HEK293T (cell line): ENCODE measurements at regions not wholly inside any gene's neighbourhood (a gene's known extent, or its start where the extent isn't known, plus 50 kb on each side); places are given as distances from the start of the nearest gene placed in this dataset.

Source experiments
- CTCF ChIA-PET: fragments of 350-600 bp; formaldehyde crosslinking; extraction: SDS; loops from one replicate; lab custom pipeline; 2021; ENCODE audit warnings: antibody characterized with exemption, inconsistent platforms; lab: Yijun Ruan, JAX
- POLR2A ChIA-PET: fragments of 350-600 bp; formaldehyde crosslinking; extraction: SDS; loops from one replicate; lab custom pipeline; 2020; ENCODE audit warnings: antibody characterized with exemption, inconsistent platforms; lab: Yijun Ruan, JAX
- DNase-seq: peaks from one replicate; pipeline ENCODE4 v3.0.0; 2012; ENCODE audit warnings: mixed read lengths; ENCODE audit errors: extremely low spot score
- ARNT ChIP-seq: fragments of 450-650 bp; IDR thresholded peaks from 2 replicates; pipeline ENCODE4 v1.6.1; 2017; ENCODE audit warnings: mild to moderate bottlenecking
- BHLHE40 ChIP-seq: fragments of 450-650 bp; IDR thresholded peaks from 2 replicates; pipeline ENCODE4 v1.6.1; 2016; ENCODE audit warnings: mild to moderate bottlenecking, moderate library complexity, borderline replicate concordance
- CTBP1 ChIP-seq: fragments of 450-650 bp; IDR thresholded peaks from 2 replicates; pipeline ENCODE4 v1.6.1; 2016; ENCODE audit warnings: borderline replicate concordance
- ELF4 ChIP-seq: fragments of 450-650 bp; IDR thresholded peaks from 2 replicates; pipeline ENCODE4 v1.6.1; 2017; ENCODE audit warnings: antibody characterized with exemption
- FOXA1 ChIP-seq: fragments of 450-650 bp; IDR thresholded peaks from 2 replicates; pipeline ENCODE4 v1.6.1; 2016; ENCODE audit warnings: mild to moderate bottlenecking
- FOXK2 ChIP-seq: fragments of 450-650 bp; IDR thresholded peaks from 2 replicates; pipeline ENCODE4 v1.6.1; 2016; ENCODE audit warnings: mild to moderate bottlenecking
- FOXM1 ChIP-seq: fragments of 450-650 bp; IDR thresholded peaks from 2 replicates; pipeline ENCODE4 v1.6.1; 2017; ENCODE audit warnings: mild to moderate bottlenecking, borderline replicate concordance
- HDGF ChIP-seq: fragments of 450-650 bp; IDR thresholded peaks from 2 replicates; pipeline ENCODE4 v1.6.1; 2017; ENCODE audit warnings: antibody characterized with exemption, borderline replicate concordance
- L3MBTL2 ChIP-seq: fragments of 450-650 bp; conservative IDR thresholded peaks from 2 replicates; pipeline ENCODE4 v1.6.1; 2016; ENCODE audit warnings: mild to moderate bottlenecking
- LEF1 ChIP-seq: fragments of 450-650 bp; IDR thresholded peaks from 2 replicates; pipeline ENCODE4 v1.6.1; 2017; ENCODE audit warnings: mild to moderate bottlenecking, borderline replicate concordance
- NFRKB ChIP-seq: fragments of 450-650 bp; IDR thresholded peaks from 2 replicates; pipeline ENCODE4 v1.6.1; 2016; ENCODE audit warnings: mild to moderate bottlenecking, moderate library complexity
- SP1 ChIP-seq: fragments of 450-650 bp; IDR thresholded peaks from 2 replicates; pipeline ENCODE4 v1.6.1; 2017
- SUZ12 ChIP-seq: fragments of 450-650 bp; IDR thresholded peaks from 2 replicates; pipeline ENCODE4 v1.6.1; 2016; ENCODE audit warnings: mild to moderate bottlenecking
- TARDBP ChIP-seq: fragments of 450-650 bp; IDR thresholded peaks from 2 replicates; pipeline ENCODE4 v1.6.1; 2016
- ZNF384 ChIP-seq: fragments of 450-650 bp; IDR thresholded peaks from 2 replicates; pipeline ENCODE4 v1.6.1; 2016
- TF ChIP-seq, protein P1 (sequence below): fragments of 450-650 bp; IDR thresholded peaks from 2 replicates; pipeline ENCODE4 v1.6.1; 2016

DNA sequence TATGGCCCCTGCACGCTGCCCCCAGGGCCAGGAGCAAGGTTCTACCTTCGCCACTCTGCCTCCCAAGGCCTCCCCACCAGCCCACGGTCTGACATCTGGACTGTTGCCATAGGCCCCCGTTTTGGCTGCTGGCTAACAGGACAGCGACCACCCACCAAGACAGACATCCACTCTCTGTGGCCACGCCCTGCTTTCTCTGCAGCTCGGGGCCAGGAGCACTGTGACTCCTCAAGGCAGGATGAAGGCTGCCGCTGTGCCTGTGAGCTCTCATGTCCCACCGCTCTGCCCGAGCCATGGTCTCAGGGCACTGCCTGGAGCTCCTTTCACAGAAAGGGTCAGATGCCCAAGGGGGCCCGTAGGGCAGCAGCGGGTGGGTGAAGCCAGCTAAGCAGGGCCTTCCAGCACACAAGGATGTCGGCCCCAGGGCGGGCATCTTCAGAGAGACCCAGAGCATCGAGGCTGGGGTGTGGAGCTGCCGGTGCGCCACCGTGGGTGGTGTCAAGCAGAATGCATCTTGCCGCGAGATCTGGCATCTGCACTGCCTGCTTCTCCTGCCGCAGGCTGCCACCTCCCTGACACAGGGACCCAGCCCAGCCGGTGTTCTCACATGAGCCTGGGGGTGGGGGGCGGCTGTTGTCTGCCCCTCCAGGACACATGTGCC, 92.2 kb upstream of the ADAMTS2 start:
- DNase-seq, result no peak
- POLR2A ChIA-PET, result no interaction called here
- TF ChIP-seq FOXM1, result no peak
- TF ChIP-seq CTBP1, result no peak
- TF ChIP-seq SP1, result no peak
- no peak for TF ChIP-seq FOXK2
- TF ChIP-seq HDGF, result no peak
- no peak for TF ChIP-seq ZNF384
- TF ChIP-seq LEF1, result no peak
- TF ChIP-seq ARNT, result no peak
- TF ChIP-seq TARDBP, result no peak
- TF ChIP-seq, protein P1, sequence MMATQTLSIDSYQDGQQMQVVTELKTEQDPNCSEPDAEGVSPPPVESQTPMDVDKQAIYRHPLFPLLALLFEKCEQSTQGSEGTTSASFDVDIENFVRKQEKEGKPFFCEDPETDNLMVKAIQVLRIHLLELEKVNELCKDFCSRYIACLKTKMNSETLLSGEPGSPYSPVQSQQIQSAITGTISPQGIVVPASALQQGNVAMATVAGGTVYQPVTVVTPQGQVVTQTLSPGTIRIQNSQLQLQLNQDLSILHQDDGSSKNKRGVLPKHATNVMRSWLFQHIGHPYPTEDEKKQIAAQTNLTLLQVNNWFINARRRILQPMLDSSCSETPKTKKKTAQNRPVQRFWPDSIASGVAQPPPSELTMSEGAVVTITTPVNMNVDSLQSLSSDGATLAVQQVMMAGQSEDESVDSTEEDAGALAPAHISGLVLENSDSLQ, result no peak
- TF ChIP-seq SUZ12, result no peak
- no peak for TF ChIP-seq ELF4
- TF ChIP-seq L3MBTL2, result no peak
- CTCF ChIA-PET, result no interaction called here

DNA sequence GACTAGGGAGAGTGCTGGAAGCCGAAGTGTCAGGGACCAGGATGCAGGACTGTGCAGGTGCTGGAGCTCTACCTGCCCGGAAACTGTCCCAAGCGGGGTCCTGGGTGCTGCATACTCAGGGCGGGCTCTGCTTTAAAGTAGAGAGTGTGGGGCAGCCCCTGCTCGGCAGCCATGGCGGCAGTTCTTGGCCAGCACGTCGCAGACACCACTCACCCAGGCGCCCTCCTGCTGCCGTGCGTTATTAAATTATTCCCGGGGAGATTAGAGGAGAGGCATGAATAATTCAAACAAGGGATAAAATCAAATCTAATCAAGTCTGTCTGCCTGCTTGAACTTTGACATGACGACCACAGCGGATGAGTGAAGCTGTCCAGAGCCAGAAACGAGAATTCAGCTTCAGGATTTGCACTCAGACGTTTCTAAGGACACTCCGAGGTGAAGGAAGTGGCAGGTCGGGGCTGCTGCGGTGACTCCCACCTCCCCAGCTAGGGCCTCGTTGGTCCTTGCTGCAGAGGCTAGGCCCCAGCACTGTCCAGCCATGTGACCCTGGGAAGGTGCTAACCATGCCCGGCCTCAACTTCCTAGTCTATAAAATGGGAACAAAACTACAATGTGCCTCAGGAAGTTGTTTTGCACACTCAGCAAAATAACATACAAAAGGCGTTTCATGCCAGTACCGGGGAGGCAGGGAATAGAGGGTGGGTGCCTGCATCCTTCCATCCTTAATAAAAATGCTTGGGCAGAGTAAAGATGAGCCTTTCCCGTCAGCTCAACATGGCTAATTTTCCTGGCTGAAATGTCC, 91.3 kb upstream of the ADAMTS2 start:
- TF ChIP-seq TARDBP (no peak), FOXM1 (no peak), CTBP1 (no peak), ELF4 (no peak), SUZ12 (no peak), BHLHE40 (no peak), ARNT (no peak), LEF1 (no peak), L3MBTL2 (no peak)
- no peak for DNase-seq
- CTCF ChIA-PET, result no interaction called here
- POLR2A ChIA-PET, result no interaction called here

DNA sequence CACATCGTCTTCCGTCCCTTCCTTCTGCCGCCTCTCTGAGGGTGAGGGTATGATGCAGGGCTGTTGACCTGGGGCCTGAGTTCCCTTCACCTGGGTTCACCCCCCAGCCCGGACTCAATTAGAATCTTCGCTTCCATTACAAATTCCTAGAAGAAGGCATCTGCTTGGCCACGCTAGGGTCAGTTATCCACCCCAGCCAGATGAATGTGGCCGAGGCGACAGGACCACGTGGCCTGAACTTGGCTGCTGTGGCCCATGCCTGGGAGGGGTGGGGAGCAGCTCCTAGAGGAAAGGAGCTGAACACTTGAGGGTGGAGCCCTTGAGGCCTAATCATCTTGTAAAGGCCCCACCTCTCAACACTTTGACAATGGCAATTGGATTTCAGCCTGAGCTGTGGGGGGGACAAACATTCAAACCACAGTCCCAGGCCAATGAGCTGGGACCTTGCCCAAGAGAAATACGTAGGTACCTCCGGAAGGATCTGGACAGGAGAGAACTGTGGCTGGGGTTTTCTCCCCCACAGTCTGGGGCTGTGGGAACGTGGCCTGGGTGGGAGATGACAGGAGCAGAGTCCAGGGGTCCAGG, 90.6 kb upstream of the ADAMTS2 start:
- CTCF ChIA-PET, result no interaction called here
- POLR2A ChIA-PET, result no interaction called here
- TF ChIP-seq TARDBP (no peak), ARNT (no peak), LEF1 (no peak), FOXK2 (no peak), BHLHE40 (no peak), ZNF384 (no peak), SUZ12 (no peak), ELF4 (no peak), L3MBTL2 (no peak), FOXA1 (no peak), FOXM1 (no peak), NFRKB (no peak), HDGF (no peak), CTBP1 (no peak), SP1 (no peak)
- TF ChIP-seq, protein P1, result no peak
- DNase-seq, result no peak

DNA sequence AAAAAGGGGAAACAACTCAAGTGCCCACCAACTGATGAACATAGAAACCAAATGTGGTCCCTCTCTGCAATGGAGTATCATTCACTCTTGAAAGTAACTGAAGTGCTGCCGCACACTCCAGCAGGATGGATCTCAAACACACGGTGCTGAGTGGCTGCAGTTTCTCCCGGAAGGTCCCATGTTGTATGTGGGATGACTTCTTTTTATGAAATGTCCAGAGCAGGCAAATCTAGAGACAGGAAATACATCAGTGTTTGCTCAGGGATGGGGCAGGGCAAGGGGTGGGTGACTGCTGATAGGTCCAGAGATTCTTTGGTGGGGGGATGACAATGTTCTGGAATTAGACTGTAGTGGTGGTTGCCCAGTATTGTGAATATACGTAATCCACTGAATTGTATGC, 89.9 kb upstream of the ADAMTS2 start:
- TF ChIP-seq LEF1, result no peak
- no peak for TF ChIP-seq CTBP1
- no peak for TF ChIP-seq NFRKB
- TF ChIP-seq HDGF, result no peak
- TF ChIP-seq ZNF384, result no peak
- TF ChIP-seq FOXK2, result no peak
- TF ChIP-seq ARNT, result no peak
- TF ChIP-seq FOXM1, result no peak
- no peak for TF ChIP-seq SUZ12
- TF ChIP-seq L3MBTL2, result no peak
- no peak for TF ChIP-seq BHLHE40
- TF ChIP-seq, protein P1, result no peak
- TF ChIP-seq ELF4, result no peak
- TF ChIP-seq SP1, result no peak
- ChIA-PET CTCF (no interaction called here), POLR2A (no interaction called here)
- no peak for DNase-seq

DNA sequence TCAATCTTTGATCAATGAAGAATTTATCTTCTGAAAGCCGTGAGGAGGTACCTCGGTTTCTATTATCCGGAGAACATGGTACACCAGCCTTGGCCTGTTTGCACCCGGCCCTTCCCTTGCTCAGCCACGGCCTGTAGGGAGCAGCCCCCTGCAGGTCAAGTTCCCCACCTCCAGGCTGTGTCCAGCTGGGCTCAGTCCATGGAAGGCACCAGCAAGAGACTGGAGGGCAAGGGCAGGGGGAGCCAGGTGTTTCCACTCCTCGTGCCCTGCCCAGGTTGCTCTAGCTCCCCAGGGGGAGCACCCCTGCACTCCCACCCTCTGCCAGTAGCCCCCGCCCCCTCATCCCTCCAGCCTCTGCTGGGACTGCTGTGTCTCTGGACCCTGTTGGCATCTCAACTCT, 87.3 kb upstream of the ADAMTS2 start:
- CTCF ChIA-PET, result no interaction called here
- TF ChIP-seq ZNF384, result no peak
- no peak for TF ChIP-seq FOXK2
- TF ChIP-seq HDGF, result no peak
- TF ChIP-seq, protein P1, result no peak
- no peak for TF ChIP-seq TARDBP
- TF ChIP-seq CTBP1, result no peak
- no peak for TF ChIP-seq NFRKB
- no peak for TF ChIP-seq ARNT
- TF ChIP-seq SP1, result no peak
- TF ChIP-seq FOXM1, result no peak
- no peak for TF ChIP-seq LEF1
- no peak for TF ChIP-seq BHLHE40
- TF ChIP-seq L3MBTL2, result no peak
- TF ChIP-seq ELF4, result no peak
- no peak for TF ChIP-seq FOXA1
- no peak for TF ChIP-seq SUZ12
- POLR2A ChIA-PET, result no interaction called here
- DNase-seq, result no peak
